NCI-H774 (cell line): ENCODE measurements at regions not wholly inside any gene's neighbourhood (a gene's known extent, or its start where the extent isn't known, plus 50 kb on each side); places are given as distances from the start of the nearest gene placed in this dataset.
"Not testable (repeated sequence)": the region's sequence is repeated elsewhere in the genome, so short reads cannot be mapped to it uniquely, and the experiment has no call there.

Experiments
- DNase-seq: peaks from one replicate; lab custom pipeline; 2025; lab: John Stamatoyannopoulos, UW

- DNase-seq = peak; percentile 9
Measured at GRCh38 chr4:181819946-181820345, 423.3 kb upstream of the TENM3 start.

GRCh38 chr4:181820553-181820952 is 422.6 kb upstream of the TENM3 start:
- DNase-seq = no peak

- peak; percentile 13 for DNase-seq
Measured at GRCh38 chr4:181821039-181822004, 421.9 kb upstream of the TENM3 start.

GRCh38 chr4:181822005-181822375 is 421.2 kb upstream of the TENM3 start:
- no peak for DNase-seq

GRCh38 chr4:181823183-181823582 is 420.0 kb upstream of the TENM3 start:
- DNase-seq = no peak

- no peak for DNase-seq
Measured at GRCh38 chr4:181823645-181824044, 419.6 kb upstream of the TENM3 start.

- no peak for DNase-seq
Measured at GRCh38 chr4:181825564-181825963, 417.6 kb upstream of the TENM3 start.

GRCh38 chr4:181827246-181827645 is 416.0 kb upstream of the TENM3 start:
- DNase-seq = no peak

- no peak for DNase-seq
Measured at GRCh38 chr4:181830404-181831035, 412.7 kb upstream of the TENM3 start.

GRCh38 chr4:181834071-181834470 is 409.1 kb upstream of the TENM3 start:
- DNase-seq = no peak

- no peak for DNase-seq
Measured at GRCh38 chr4:181835348-181835747, 407.9 kb upstream of the TENM3 start.

GRCh38 chr4:181838253-181838652 is 404.9 kb upstream of the TENM3 start:
- no peak for DNase-seq

GRCh38 chr4:181843797-181844196 is 399.4 kb upstream of the TENM3 start:
- not testable (repeated sequence) for DNase-seq

- DNase-seq = no peak
Measured at GRCh38 chr4:181845617-181846016, 397.6 kb upstream of the TENM3 start.

- no peak for DNase-seq
Measured at GRCh38 chr4:181846934-181847333, 396.3 kb upstream of the TENM3 start.

- DNase-seq = no peak
Measured at GRCh38 chr4:181848357-181848756, 394.8 kb upstream of the TENM3 start.

- DNase-seq = no peak
Measured at GRCh38 chr4:181849472-181849871, 393.7 kb upstream of the TENM3 start.

- no peak for DNase-seq
Measured at GRCh38 chr4:181853881-181854511, 389.2 kb upstream of the TENM3 start.

- no peak for DNase-seq
Measured at GRCh38 chr4:181855307-181855706, 387.9 kb upstream of the TENM3 start.

- not testable (repeated sequence) for DNase-seq
Measured at GRCh38 chr4:181857471-181857870, 385.7 kb upstream of the TENM3 start.

GRCh38 chr4:181858741-181859140 is 384.5 kb upstream of the TENM3 start:
- no peak for DNase-seq

- DNase-seq = no peak
Measured at GRCh38 chr4:181859439-181859838, 383.8 kb upstream of the TENM3 start.

GRCh38 chr4:181860157-181860556 is 383.0 kb upstream of the TENM3 start:
- DNase-seq = no peak
